Vagina (tissue), 2 donors: ENCODE measurements at regions not wholly inside any gene's neighbourhood (a gene's known extent, or its start where the extent isn't known, plus 50 kb on each side); places are given as distances from the start of the nearest gene placed in this dataset.

Source experiments
- DNase-seq, 2 donors: peaks; one replicate each; pipeline ENCODE4 v3.0.0-alpha.2; 2017; ENCODE audit errors: extremely low spot score in 2 of 2
- H3K27ac ChIP-seq: fragments of 200-600 bp; sonication (generic); one replicate; pipeline ENCODE4 v1.5.1; 2019
- H3K27me3 ChIP-seq: fragments of 200-600 bp; sonication (generic); one replicate; pipeline ENCODE4 v1.5.1; 2019
- H3K36me3 ChIP-seq, 2 donors: fragments of 200-600 bp; sonication (generic); one replicate each; pipeline ENCODE4 v1.5.1; 2017 to 2019
- H3K4me1 ChIP-seq: fragments of 200-600 bp; sonication (generic); one replicate; pipeline ENCODE4 v1.5.1; 2019
- H3K4me3 ChIP-seq, 2 donors: fragments of 200-600 bp; sonication (generic); 1 replicate in 1 of 2; 2 replicates in 1 of 2; pipeline ENCODE4 v1.5.1; 2016 to 2019
- H3K9me3 ChIP-seq: fragments of 200-600 bp; sonication (generic); one replicate; pipeline ENCODE4 v1.5.1; 2019
- CTCF ChIP-seq, 3 experiments: fragments of 450-650 bp in 2 of 3; fragments of 200-600 bp in 1 of 3; sonication (generic) in 1 of 3; IDR thresholded peaks; one replicate each; pipeline ENCODE4 v1.5.1; 2017 to 2019; ENCODE audit warnings: antibody characterized with exemption in 3 of 3, mild to moderate bottlenecking in 2 of 3, moderate library complexity in 2 of 3
- POLR2A ChIP-seq, 2 donors: fragments of 450-650 bp; IDR thresholded peaks; one replicate each; pipeline ENCODE4 v1.6.1; 2017; ENCODE audit warnings: antibody characterized with exemption in 2 of 2, mild to moderate bottlenecking in 2 of 2, moderate library complexity in 2 of 2
- POLR2AphosphoS5 ChIP-seq, 2 donors: sonication (generic); formaldehyde crosslinking; IDR thresholded peaks; one replicate each; pipeline ENCODE4 v1.9.0; 2017; ENCODE audit warnings: antibody characterized with exemption in 2 of 2, mild to moderate bottlenecking in 2 of 2, low read depth in 1 of 2; ENCODE audit not compliant: insufficient read depth in 1 of 2
- intact Hi-C: fragments of 100-400 bp; cut with DNase I; formaldehyde crosslinking; loops from one replicate; pipeline ENCODE4 v1.15.1; 2023

GRCh38 chr13:59247171-59247570 is 916.6 kb downstream of the DIAPH3 start:
- no peaks in the 10 kb centered on the region for H3K4me1 ChIP-seq
- H3K27ac ChIP-seq: no peak overlapping the region
- no peak for DNase-seq
- intact Hi-C loops: no loop called here
- no peaks in the 10 kb centered on the region for H3K9me3 ChIP-seq
- TF ChIP-seq CTCF (IDR thresholded peaks at IDR 0.05): no peak
- no peak for TF ChIP-seq POLR2AphosphoS5 (IDR thresholded peaks at IDR 0.05; ENCODE audit: insufficient read depth in 1 of 2, low read depth in 1 of 2)
- no peak for TF ChIP-seq POLR2A (IDR thresholded peaks at IDR 0.05)
- no peak overlapping the region for H3K4me3 ChIP-seq
- H3K27me3 ChIP-seq: no peaks in the 10 kb centered on the region
- no peaks in the 10 kb centered on the region for H3K36me3 ChIP-seq

- Histone ChIP-seq H3K4me3 (no peak overlapping the region), H3K27me3 (no peaks in the 10 kb centered on the region), H3K9me3 (no peaks in the 10 kb centered on the region), H3K36me3 (no peaks in the 10 kb centered on the region), H3K27ac (no peak overlapping the region), H3K4me1 (no peaks in the 10 kb centered on the region)
- no peak for DNase-seq
- no peak for TF ChIP-seq CTCF (IDR thresholded peaks at IDR 0.05)
- no peak for TF ChIP-seq POLR2AphosphoS5 (IDR thresholded peaks at IDR 0.05; ENCODE audit: insufficient read depth in 1 of 2, low read depth in 1 of 2)
- TF ChIP-seq POLR2A (IDR thresholded peaks at IDR 0.05): no peak
- intact Hi-C loops: no loop called here
Measured at GRCh38 chr13:59250336-59251189, 913.2 kb downstream of the DIAPH3 start.

- TF ChIP-seq POLR2A (IDR thresholded peaks at IDR 0.05): no peak
- TF ChIP-seq CTCF (IDR thresholded peaks at IDR 0.05): no peak
- no peak for TF ChIP-seq POLR2AphosphoS5 (IDR thresholded peaks at IDR 0.05; ENCODE audit: insufficient read depth in 1 of 2, low read depth in 1 of 2)
- intact Hi-C loops: no loop called here
- Histone ChIP-seq H3K27ac (no peak overlapping the region), H3K4me1 (no peaks in the 10 kb centered on the region), H3K4me3 (no peak overlapping the region), H3K36me3 (no peaks in the 10 kb centered on the region), H3K27me3 (no peaks in the 10 kb centered on the region), H3K9me3 (no peaks in the 10 kb centered on the region)
- DNase-seq: no peak
Measured at GRCh38 chr13:59259165-59260000, 904.3 kb downstream of the DIAPH3 start.

GRCh38 chr13:59261928-59262488 is 901.7 kb downstream of the DIAPH3 start:
- no peaks in the 10 kb centered on the region for H3K27me3 ChIP-seq
- H3K27ac ChIP-seq: no peak overlapping the region
- no peak overlapping the region for H3K4me3 ChIP-seq
- TF ChIP-seq POLR2AphosphoS5 (IDR thresholded peaks at IDR 0.05; ENCODE audit: insufficient read depth in 1 of 2, low read depth in 1 of 2): no peak
- no peak for TF ChIP-seq POLR2A (IDR thresholded peaks at IDR 0.05)
- TF ChIP-seq CTCF (IDR thresholded peaks at IDR 0.05): no peak
- no peaks in the 10 kb centered on the region for H3K36me3 ChIP-seq
- no peak for DNase-seq
- H3K9me3 ChIP-seq: no peaks in the 10 kb centered on the region
- H3K4me1 ChIP-seq: no peaks in the 10 kb centered on the region
- intact Hi-C loops: no loop called here
